IMR-90 (cell line): ENCODE measurements at regions not wholly inside any gene's neighbourhood (a gene's known extent, or its start where the extent isn't known, plus 50 kb on each side); places are given as distances from the start of the nearest gene placed in this dataset.

ENCODE experiments used
- ATAC-seq: fragments of 200-7000 bp; cut with Tn5 transposase; 2 replicates; pipeline ENCODE4 v1.9.1; 2020; ENCODE audit warnings: low read depth, mild to moderate bottlenecking, moderate library complexity
- BruUV-seq: library from RNA; stranded (reverse); fragments of 400-500 nt; replicated peaks from 2 replicates; lab custom pipeline; 2021; lab: Mats Ljungman, UMichigan
- CTCF ChIA-PET: fragments of 300-600 bp; formaldehyde crosslinking; extraction: SDS; loops from one replicate; lab custom pipeline; 2021; ENCODE audit warnings: antibody characterized with exemption; lab: Yijun Ruan, JAX
- POLR2A ChIA-PET: fragments of 300-600 bp; sonication (Branson Sonifier 250); formaldehyde crosslinking; loops from one replicate; lab custom pipeline; 2022; ENCODE audit warnings: antibody characterized with exemption; ENCODE audit not compliant: unreplicated experiment; lab: Charles Lee
- DNase-seq: peaks from one replicate; pipeline ENCODE4 v3.0.0; 2013
- H2AFZ ChIP-seq: replicated peaks from 2 replicates; pipeline ENCODE3; 2013; ENCODE audit warnings: low read length, mild to moderate bottlenecking; ENCODE audit not compliant: poor library complexity
- H2AK5ac ChIP-seq: 2 replicates; pipeline ENCODE4 v1.6.1; 2013; ENCODE audit warnings: low read depth, low read length, inconsistent platforms
- H2AK9ac ChIP-seq: replicated peaks from 2 replicates; pipeline ENCODE3; 2013; ENCODE audit warnings: mild to moderate bottlenecking, low read depth, low read length, moderate library complexity; ENCODE audit not compliant: poor library complexity
- H2BK120ac ChIP-seq: 2 replicates; pipeline ENCODE4 v1.6.1; 2013; ENCODE audit warnings: low read depth, low read length, inconsistent platforms
- H2BK15ac ChIP-seq: 3 replicates; pipeline ENCODE4 v1.6.1; 2013; ENCODE audit warnings: low read depth, low read length, inconsistent platforms
- H2BK20ac ChIP-seq: 2 replicates; pipeline ENCODE4 v1.6.1; 2013; ENCODE audit warnings: low read depth, mild to moderate bottlenecking, inconsistent platforms, low read length, moderate library complexity
- H2BK5ac ChIP-seq: 2 replicates; pipeline ENCODE4 v1.6.1; 2013; ENCODE audit warnings: mild to moderate bottlenecking, low read depth, low read length, inconsistent platforms; ENCODE audit not compliant: poor library complexity, severe bottlenecking
- H3K14ac ChIP-seq: replicated peaks from 2 replicates; pipeline ENCODE4 v1.6.1; 2013; ENCODE audit warnings: low read depth, low read length, inconsistent platforms
- H3K18ac ChIP-seq: 2 replicates; pipeline ENCODE4 v1.6.1; 2013; ENCODE audit warnings: low read depth, low read length, control low read depth
- H3K23ac ChIP-seq: 2 replicates; pipeline ENCODE4 v1.6.1; 2013; ENCODE audit warnings: low read depth, low read length, inconsistent platforms
- H3K27ac ChIP-seq: 2 replicates; pipeline ENCODE4 v1.5.1; 2013; ENCODE audit warnings: mild to moderate bottlenecking, control low read depth, low read length; ENCODE audit not compliant: insufficient read depth
- H3K27me3 ChIP-seq: 2 replicates; pipeline ENCODE4 v1.6.1; 2013; ENCODE audit warnings: low read length; ENCODE audit not compliant: control insufficient read depth, insufficient read depth
- H3K36me3 ChIP-seq: 2 replicates; pipeline ENCODE4 v1.6.1; 2013; ENCODE audit warnings: low read length, mixed read lengths; ENCODE audit not compliant: control insufficient read depth, insufficient read depth
- H3K4ac ChIP-seq: 2 replicates; pipeline ENCODE4 v1.6.1; 2013; ENCODE audit warnings: low read depth, low read length, inconsistent platforms
- H3K4me1 ChIP-seq: 2 replicates; pipeline ENCODE4 v1.6.1; 2013; ENCODE audit warnings: low read length, mixed read lengths; ENCODE audit not compliant: control insufficient read depth, insufficient read depth
- H3K4me2 ChIP-seq: 2 replicates; pipeline ENCODE4 v1.6.1; 2013; ENCODE audit warnings: low read depth, mild to moderate bottlenecking, control low read depth, low read length, moderate library complexity
- H3K4me3 ChIP-seq: 2 replicates; pipeline ENCODE4 v1.5.1; 2013; ENCODE audit warnings: low read depth, mild to moderate bottlenecking, control low read depth, low read length, moderate library complexity; ENCODE audit not compliant: insufficient read depth
- H3K56ac ChIP-seq: 2 replicates; pipeline ENCODE4 v1.6.1; 2013; ENCODE audit warnings: low read length, inconsistent platforms; ENCODE audit not compliant: insufficient read depth; ENCODE audit errors: extremely low read depth
- H3K79me1 ChIP-seq, 2 experiments: 2 replicates each; pipeline ENCODE4 v1.6.1; 2013; ENCODE audit warnings: low read length in 2 of 2, inconsistent platforms in 1 of 2, low read depth in 1 of 2
- H3K9ac ChIP-seq: 2 replicates; pipeline ENCODE4 v1.6.1; 2013; ENCODE audit warnings: low read depth, low read length, control low read depth
- H3K9me1 ChIP-seq: 2 replicates; pipeline ENCODE4 v1.6.1; 2013; ENCODE audit warnings: low read length, inconsistent platforms; ENCODE audit not compliant: insufficient read depth
- H3K9me3 ChIP-seq: 2 replicates; pipeline ENCODE4 v1.6.1; 2013; ENCODE audit warnings: low read length; ENCODE audit not compliant: control insufficient read depth, insufficient read depth
- H4K20me1 ChIP-seq: 2 replicates; pipeline ENCODE4 v1.6.1; 2013; ENCODE audit warnings: low read length, inconsistent platforms; ENCODE audit not compliant: insufficient read depth
- H4K5ac ChIP-seq: 2 replicates; pipeline ENCODE4 v1.6.1; 2013; ENCODE audit warnings: mild to moderate bottlenecking, low read depth, low read length, control low read depth
- H4K8ac ChIP-seq, 2 experiments: 2 replicates each; pipeline ENCODE4 v1.6.1; 2013; ENCODE audit warnings: low read depth in 2 of 2, low read length in 2 of 2, control low read depth in 1 of 2, inconsistent platforms in 1 of 2
- H4K91ac ChIP-seq: 2 replicates; pipeline ENCODE4 v1.6.1; 2013; ENCODE audit warnings: low read depth, low read length, inconsistent platforms; ENCODE audit not compliant: insufficient read depth
- MXI1 ChIP-seq: IDR thresholded peaks from 2 replicates; pipeline ENCODE4 v1.6.1; 2012; ENCODE audit warnings: low read depth, mild to moderate bottlenecking, low read length, moderate library complexity, borderline replicate concordance
- RFX5 ChIP-seq: IDR thresholded peaks from 2 replicates; pipeline ENCODE4 v1.8.0; 2012; ENCODE audit warnings: low read depth, mild to moderate bottlenecking, low read length, moderate library complexity
- WGBS, 2 experiments: methylation state at CpG; one replicate each; pipeline versions ENCODE4 v1.1.5 to v1.1.7; 2013; ENCODE audit warnings: missing lambda C conversion rate in 2 of 2; ENCODE audit not compliant: insufficient read length in 1 of 2; ENCODE audit errors: extremely low coverage in 2 of 2; 5-methylcytosine and 5-hydroxymethylcytosine counted together
- dilution Hi-C: fragments of 300-500 bp; cut with HindIII; formaldehyde crosslinking; loops from one replicate; pipeline ENCODE4 v1.14.3; 2018; ENCODE audit warnings: low sequenced_read_pairs; ENCODE audit not compliant: unreplicated experiment
- in situ Hi-C: fragments of 300-500 bp; cut with MboI; formaldehyde crosslinking; loops from 3 replicates; pipeline ENCODE4 v1.14.3; 2019; ENCODE audit warnings: low sequenced_read_pairs, inconsistent platforms, mixed read lengths
- intact Hi-C: fragments of 100-400 bp; cut with micrococcal nuclease; formaldehyde crosslinking; loops from 2 replicates; pipeline ENCODE4 v1.10.0; 2022

DNA sequence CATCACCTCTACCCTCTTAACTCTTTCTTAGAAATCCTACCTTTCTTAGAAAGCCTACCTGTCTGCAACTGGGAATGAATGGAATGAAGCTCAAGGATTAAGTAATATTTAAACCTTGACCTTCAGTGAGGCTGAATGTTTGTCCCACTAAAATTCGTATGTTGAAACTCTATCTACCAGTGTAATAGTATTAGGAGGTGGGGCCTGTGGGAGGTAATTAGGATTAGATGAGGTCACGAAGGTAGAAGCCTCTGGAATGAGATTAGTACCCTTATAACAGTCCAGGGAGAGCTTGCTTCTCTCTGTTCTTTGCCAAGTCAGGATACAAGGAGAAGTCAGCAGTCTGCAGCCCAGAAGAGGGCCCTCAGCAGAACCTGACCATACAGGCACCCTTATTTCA, 158.0 kb downstream of the TENT5A start:
- H3K23ac ChIP-seq: no peak overlapping the region
- WGBS, 2 experiments: no CpG with 5 or more reads among the region's 2 CpGs
- BruUV-seq: no TSS peak

More for the DNA sequence above, 158.0 kb downstream of the TENT5A start:
- Histone ChIP-seq H3K4ac (no peak overlapping the region), H3K36me3 (no peaks in the 10 kb centered on the region), H3K9ac (no peak overlapping the region), H3K9me1 (no peaks in the 10 kb centered on the region), H2AK9ac (no peak overlapping the region), H2BK5ac (no peak overlapping the region), H2BK20ac (no peak overlapping the region), H3K27me3 (no peaks in the 10 kb centered on the region), H3K14ac (no peak overlapping the region), H2BK120ac (no peak overlapping the region), H3K4me2 (no peak overlapping the region), H4K5ac (no peak overlapping the region), H4K8ac (no peak overlapping the region), H3K56ac (no peak overlapping the region), H4K20me1 (no peaks in the 10 kb centered on the region), H2BK15ac (no peak overlapping the region), H3K9me3 (no peaks in the 10 kb centered on the region), H4K91ac (no peak overlapping the region), H3K79me1 (no peaks in the 10 kb centered on the region), H3K4me1 (no peaks in the 10 kb centered on the region), H3K18ac (no peak overlapping the region), H2AK5ac (no peak overlapping the region), H3K4me3 (no peak overlapping the region), H2AFZ (no peak overlapping the region), H3K27ac (no peak overlapping the region)
- no peak for TF ChIP-seq RFX5
- no peak for TF ChIP-seq MXI1
- intact Hi-C loops (no loop called here), dilution Hi-C loops (no loop called here), in situ Hi-C loops (no loop called here)
- ChIA-PET POLR2A (no interaction called here), CTCF (no interaction called here)
- DNase-seq: no peak
- ATAC-seq: no peak
